ENCODE measurements at regions not wholly inside any gene's neighbourhood (a gene's known extent, or its start where the extent isn't known, plus 50 kb on each side); places are given as distances from the start of the nearest gene placed in this dataset.

- TF ChIP-seq CTCF (IDR thresholded peaks at IDR 0.05) (no peak), POLR2A (IDR thresholded peaks at IDR 0.05) (no peak)
These were observed 240.7 kb upstream of the FAM98A start for GRCh38 chr2:33839791-33840190.
